GM23338 (cell line): ENCODE measurements at regions not wholly inside any gene's neighbourhood (a gene's known extent, or its start where the extent isn't known, plus 50 kb on each side); places are given as distances from the start of the nearest gene placed in this dataset.

ENCODE experiments used
- CREB1 ChIP-seq: fragments of 250-450 bp; sonication (Bioruptor Pico); IDR thresholded peaks from 2 replicates; pipeline ENCODE4 v1.5.0; 2020; ENCODE audit warnings: low read depth, mild to moderate bottlenecking, moderate library complexity
- EZH2 ChIP-seq: fragments of 200-600 bp; sonication (generic); IDR thresholded peaks from one replicate; pipeline ENCODE4 v1.8.0; 2017; ENCODE audit warnings: antibody characterized with exemption, mild to moderate bottlenecking, low read depth; ENCODE audit not compliant: unreplicated experiment
- NANOG ChIP-seq: IDR thresholded peaks from 2 replicates; pipeline ENCODE4 v1.6.1; 2016; ENCODE audit warnings: antibody characterized with exemption, borderline replicate concordance
- POLR2AphosphoS5 ChIP-seq: IDR thresholded peaks from 2 replicates; pipeline ENCODE4 v1.6.1; 2016; ENCODE audit warnings: antibody characterized with exemption, low read depth
- STAT1 ChIP-seq: IDR thresholded peaks from one replicate; pipeline ENCODE4 v1.6.1; 2016; ENCODE audit warnings: antibody characterized with exemption; ENCODE audit not compliant: unreplicated experiment
- ZNF114 ChIP-seq: fragments of 250-450 bp; sonication (Bioruptor Pico); IDR thresholded peaks from 2 replicates; pipeline ENCODE4 v1.5.0; 2020; ENCODE audit warnings: mild to moderate bottlenecking, moderate library complexity
- ZNF331 ChIP-seq: fragments of 250-450 bp; sonication (Bioruptor Pico); IDR thresholded peaks from 2 replicates; pipeline ENCODE4 v1.5.0; 2020; ENCODE audit warnings: low read depth, mild to moderate bottlenecking, moderate library complexity
- TF ChIP-seq, protein P1 (sequence below): fragments of 250-450 bp; sonication (Bioruptor Pico); IDR thresholded peaks from 2 replicates; pipeline ENCODE4 v1.5.0; 2020; ENCODE audit warnings: mild to moderate bottlenecking, moderate library complexity
- TF ChIP-seq, protein P2 (sequence below): IDR thresholded peaks from 2 replicates; pipeline ENCODE4 v1.6.1; 2016; ENCODE audit warnings: antibody characterized with exemption
- TF ChIP-seq, protein P3 (sequence below): IDR thresholded peaks from one replicate; pipeline ENCODE4 v1.6.1; 2018; ENCODE audit warnings: antibody characterized with exemption; ENCODE audit not compliant: unreplicated experiment
- TF ChIP-seq, protein P4 (sequence below), 2 experiments: fragments of 200-600 bp in 1 of 2; sonication (generic) in 1 of 2; conservative IDR thresholded peaks; 2 replicates each; pipeline versions ENCODE4 v1.5.1 to v1.6.1; 2016 to 2017; ENCODE audit warnings: antibody characterized with exemption in 2 of 2, low read depth in 2 of 2, mild to moderate bottlenecking in 2 of 2, moderate library complexity in 1 of 2

DNA sequence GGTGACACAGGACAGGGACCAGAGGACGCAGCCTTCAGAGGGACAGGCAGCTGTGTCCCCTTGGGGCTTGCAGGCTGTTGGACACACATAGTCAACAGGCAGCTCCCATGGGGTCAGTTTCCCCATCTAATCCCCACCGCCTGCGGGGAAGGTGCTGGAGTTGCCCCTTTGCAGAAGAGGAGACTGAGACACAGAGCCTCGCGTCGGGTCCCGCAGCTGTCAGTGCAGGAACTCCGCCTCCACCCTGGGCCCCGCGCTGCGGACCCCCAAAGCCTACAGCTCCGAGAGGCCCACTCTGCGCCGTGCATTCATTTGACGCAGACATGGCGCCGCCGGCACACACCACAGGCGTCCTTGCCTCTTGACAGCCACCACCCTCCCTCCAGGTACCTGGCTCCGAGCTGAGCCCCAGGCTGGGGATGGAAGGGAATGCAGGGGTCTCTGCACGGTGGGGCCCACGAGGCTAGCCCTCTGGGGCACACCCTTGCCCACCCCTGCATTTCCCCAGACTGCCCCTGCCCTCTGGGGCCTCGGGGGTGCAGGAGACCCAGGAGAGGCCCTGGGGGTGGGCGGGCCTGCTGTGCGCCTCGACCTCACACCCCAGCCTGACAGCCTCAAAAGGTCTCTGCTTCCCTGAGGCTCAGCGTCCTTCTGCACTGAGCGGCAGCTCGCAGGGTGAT, 88.5 kb upstream of the ACTRT2 start (continued):
- TF ChIP-seq, protein P1, sequence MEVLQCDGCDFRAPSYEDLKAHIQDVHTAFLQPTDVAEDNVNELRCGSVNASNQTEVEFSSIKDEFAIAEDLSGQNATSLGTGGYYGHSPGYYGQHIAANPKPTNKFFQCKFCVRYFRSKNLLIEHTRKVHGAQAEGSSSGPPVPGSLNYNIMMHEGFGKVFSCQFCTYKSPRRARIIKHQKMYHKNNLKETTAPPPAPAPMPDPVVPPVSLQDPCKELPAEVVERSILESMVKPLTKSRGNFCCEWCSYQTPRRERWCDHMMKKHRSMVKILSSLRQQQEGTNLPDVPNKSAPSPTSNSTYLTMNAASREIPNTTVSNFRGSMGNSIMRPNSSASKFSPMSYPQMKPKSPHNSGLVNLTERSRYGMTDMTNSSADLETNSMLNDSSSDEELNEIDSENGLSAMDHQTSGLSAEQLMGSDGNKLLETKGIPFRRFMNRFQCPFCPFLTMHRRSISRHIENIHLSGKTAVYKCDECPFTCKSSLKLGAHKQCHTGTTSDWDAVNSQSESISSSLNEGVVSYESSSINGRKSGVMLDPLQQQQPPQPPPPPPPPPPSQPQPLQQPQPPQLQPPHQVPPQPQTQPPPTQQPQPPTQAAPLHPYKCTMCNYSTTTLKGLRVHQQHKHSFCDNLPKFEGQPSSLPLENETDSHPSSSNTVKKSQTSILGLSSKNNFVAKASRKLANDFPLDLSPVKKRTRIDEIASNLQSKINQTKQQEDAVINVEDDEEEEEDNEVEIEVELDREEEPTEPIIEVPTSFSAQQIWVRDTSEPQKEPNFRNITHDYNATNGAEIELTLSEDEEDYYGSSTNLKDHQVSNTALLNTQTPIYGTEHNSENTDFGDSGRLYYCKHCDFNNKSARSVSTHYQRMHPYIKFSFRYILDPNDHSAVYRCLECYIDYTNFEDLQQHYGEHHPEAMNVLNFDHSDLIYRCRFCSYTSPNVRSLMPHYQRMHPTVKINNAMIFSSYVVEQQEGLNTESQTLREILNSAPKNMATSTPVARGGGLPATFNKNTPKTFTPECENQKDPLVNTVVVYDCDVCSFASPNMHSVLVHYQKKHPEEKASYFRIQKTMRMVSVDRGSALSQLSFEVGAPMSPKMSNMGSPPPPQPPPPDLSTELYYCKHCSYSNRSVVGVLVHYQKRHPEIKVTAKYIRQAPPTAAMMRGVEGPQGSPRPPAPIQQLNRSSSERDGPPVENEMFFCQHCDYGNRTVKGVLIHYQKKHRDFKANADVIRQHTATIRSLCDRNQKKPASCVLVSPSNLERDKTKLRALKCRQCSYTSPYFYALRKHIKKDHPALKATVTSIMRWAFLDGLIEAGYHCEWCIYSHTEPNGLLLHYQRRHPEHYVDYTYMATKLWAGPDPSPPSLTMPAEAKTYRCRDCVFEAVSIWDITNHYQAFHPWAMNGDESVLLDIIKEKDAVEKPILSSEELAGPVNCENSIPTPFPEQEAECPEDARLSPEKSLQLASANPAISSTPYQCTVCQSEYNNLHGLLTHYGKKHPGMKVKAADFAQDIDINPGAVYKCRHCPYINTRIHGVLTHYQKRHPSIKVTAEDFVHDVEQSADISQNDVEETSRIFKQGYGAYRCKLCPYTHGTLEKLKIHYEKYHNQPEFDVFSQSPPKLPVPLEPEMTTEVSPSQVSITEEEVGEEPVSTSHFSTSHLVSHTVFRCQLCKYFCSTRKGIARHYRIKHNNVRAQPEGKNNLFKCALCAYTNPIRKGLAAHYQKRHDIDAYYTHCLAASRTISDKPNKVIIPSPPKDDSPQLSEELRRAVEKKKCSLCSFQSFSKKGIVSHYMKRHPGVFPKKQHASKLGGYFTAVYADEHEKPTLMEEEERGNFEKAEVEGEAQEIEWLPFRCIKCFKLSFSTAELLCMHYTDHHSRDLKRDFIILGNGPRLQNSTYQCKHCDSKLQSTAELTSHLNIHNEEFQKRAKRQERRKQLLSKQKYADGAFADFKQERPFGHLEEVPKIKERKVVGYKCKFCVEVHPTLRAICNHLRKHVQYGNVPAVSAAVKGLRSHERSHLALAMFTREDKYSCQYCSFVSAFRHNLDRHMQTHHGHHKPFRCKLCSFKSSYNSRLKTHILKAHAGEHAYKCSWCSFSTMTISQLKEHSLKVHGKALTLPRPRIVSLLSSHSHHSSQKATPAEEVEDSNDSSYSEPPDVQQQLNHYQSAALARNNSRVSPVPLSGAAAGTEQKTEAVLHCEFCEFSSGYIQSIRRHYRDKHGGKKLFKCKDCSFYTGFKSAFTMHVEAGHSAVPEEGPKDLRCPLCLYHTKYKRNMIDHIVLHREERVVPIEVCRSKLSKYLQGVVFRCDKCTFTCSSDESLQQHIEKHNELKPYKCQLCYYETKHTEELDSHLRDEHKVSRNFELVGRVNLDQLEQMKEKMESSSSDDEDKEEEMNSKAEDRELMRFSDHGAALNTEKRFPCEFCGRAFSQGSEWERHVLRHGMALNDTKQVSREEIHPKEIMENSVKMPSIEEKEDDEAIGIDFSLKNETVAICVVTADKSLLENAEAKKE (CRISPR knock-in tag) = no peak
- TF ChIP-seq NANOG = no peak
- TF ChIP-seq ZNF114 (CRISPR knock-in tag) = no peak
- no peak for TF ChIP-seq STAT1
- TF ChIP-seq POLR2AphosphoS5 = no peak
- TF ChIP-seq, protein P2, sequence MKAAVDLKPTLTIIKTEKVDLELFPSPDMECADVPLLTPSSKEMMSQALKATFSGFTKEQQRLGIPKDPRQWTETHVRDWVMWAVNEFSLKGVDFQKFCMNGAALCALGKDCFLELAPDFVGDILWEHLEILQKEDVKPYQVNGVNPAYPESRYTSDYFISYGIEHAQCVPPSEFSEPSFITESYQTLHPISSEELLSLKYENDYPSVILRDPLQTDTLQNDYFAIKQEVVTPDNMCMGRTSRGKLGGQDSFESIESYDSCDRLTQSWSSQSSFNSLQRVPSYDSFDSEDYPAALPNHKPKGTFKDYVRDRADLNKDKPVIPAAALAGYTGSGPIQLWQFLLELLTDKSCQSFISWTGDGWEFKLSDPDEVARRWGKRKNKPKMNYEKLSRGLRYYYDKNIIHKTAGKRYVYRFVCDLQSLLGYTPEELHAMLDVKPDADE = no peak
- TF ChIP-seq, protein P3, sequence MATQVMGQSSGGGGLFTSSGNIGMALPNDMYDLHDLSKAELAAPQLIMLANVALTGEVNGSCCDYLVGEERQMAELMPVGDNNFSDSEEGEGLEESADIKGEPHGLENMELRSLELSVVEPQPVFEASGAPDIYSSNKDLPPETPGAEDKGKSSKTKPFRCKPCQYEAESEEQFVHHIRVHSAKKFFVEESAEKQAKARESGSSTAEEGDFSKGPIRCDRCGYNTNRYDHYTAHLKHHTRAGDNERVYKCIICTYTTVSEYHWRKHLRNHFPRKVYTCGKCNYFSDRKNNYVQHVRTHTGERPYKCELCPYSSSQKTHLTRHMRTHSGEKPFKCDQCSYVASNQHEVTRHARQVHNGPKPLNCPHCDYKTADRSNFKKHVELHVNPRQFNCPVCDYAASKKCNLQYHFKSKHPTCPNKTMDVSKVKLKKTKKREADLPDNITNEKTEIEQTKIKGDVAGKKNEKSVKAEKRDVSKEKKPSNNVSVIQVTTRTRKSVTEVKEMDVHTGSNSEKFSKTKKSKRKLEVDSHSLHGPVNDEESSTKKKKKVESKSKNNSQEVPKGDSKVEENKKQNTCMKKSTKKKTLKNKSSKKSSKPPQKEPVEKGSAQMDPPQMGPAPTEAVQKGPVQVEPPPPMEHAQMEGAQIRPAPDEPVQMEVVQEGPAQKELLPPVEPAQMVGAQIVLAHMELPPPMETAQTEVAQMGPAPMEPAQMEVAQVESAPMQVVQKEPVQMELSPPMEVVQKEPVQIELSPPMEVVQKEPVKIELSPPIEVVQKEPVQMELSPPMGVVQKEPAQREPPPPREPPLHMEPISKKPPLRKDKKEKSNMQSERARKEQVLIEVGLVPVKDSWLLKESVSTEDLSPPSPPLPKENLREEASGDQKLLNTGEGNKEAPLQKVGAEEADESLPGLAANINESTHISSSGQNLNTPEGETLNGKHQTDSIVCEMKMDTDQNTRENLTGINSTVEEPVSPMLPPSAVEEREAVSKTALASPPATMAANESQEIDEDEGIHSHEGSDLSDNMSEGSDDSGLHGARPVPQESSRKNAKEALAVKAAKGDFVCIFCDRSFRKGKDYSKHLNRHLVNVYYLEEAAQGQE = no peak
- TF ChIP-seq EZH2 = no peak
- TF ChIP-seq CREB1 = no peak
- TF ChIP-seq, protein P4, sequence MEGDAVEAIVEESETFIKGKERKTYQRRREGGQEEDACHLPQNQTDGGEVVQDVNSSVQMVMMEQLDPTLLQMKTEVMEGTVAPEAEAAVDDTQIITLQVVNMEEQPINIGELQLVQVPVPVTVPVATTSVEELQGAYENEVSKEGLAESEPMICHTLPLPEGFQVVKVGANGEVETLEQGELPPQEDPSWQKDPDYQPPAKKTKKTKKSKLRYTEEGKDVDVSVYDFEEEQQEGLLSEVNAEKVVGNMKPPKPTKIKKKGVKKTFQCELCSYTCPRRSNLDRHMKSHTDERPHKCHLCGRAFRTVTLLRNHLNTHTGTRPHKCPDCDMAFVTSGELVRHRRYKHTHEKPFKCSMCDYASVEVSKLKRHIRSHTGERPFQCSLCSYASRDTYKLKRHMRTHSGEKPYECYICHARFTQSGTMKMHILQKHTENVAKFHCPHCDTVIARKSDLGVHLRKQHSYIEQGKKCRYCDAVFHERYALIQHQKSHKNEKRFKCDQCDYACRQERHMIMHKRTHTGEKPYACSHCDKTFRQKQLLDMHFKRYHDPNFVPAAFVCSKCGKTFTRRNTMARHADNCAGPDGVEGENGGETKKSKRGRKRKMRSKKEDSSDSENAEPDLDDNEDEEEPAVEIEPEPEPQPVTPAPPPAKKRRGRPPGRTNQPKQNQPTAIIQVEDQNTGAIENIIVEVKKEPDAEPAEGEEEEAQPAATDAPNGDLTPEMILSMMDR (conservative IDR thresholded peaks at IDR 0.05; ENCODE audit: low read depth in 2 of 2) = no peak
- no peak for TF ChIP-seq ZNF331 (CRISPR knock-in tag)
